ENCODE measurements at regions not wholly inside any gene's neighbourhood (a gene's known extent, or its start where the extent isn't known, plus 50 kb on each side); places are given as distances from the start of the nearest gene placed in this dataset.

- TF ChIP-seq GATA1 (IDR thresholded peaks at IDR 0.05; ENCODE audit: low read depth, low read length): no peak
- no peak for TF ChIP-seq POLR2A (IDR thresholded peaks at IDR 0.05; ENCODE audit: low read length)
- DNase-seq: no peak
These were observed 130.3 kb upstream of the STXBP6 start for GRCh38 chr14:25180221-25180620.

GRCh38 chr14:25178255-25178654 is 128.3 kb upstream of the STXBP6 start:
- no peak for TF ChIP-seq GATA1 (IDR thresholded peaks at IDR 0.05; ENCODE audit: low read depth, low read length)
- no peak for TF ChIP-seq POLR2A (IDR thresholded peaks at IDR 0.05; ENCODE audit: low read length)
- DNase-seq: no peak

GRCh38 chr14:25150934-25151790 is 101.2 kb upstream of the STXBP6 start:
- DNase-seq: peak; percentile 47 to 51
- no peak for TF ChIP-seq GATA1 (IDR thresholded peaks at IDR 0.05; ENCODE audit: low read depth, low read length)

- TF ChIP-seq POLR2A (IDR thresholded peaks at IDR 0.05; ENCODE audit: low read length) (no peak), GATA1 (IDR thresholded peaks at IDR 0.05; ENCODE audit: low read depth, low read length) (no peak)
- DNase-seq: no peak
These were observed 100.5 kb upstream of the STXBP6 start for GRCh38 chr14:25150401-25150800.

GRCh38 chr14:25140411-25140810 is 90.5 kb upstream of the STXBP6 start:
- no peak for DNase-seq

DNA sequence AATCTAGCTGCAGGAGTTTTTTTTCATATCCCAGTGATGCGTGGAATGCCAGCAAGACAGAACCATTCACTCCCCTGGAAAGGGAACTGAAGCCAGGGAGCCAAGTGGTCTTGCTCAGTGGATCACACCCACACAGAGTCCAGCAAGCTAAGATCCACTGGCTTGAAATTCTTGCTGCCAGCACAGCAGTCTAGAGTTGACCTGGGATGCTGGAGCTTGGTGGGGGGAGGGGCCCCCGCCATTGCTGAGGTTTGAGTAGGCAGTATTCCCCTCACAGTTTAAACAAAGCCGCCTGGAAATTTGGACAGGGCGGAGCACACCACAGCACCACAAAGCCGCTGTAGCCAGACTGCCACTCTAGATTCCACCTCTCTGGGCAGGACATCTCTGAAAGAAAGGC is 86.9 kb upstream of the STXBP6 start:
- no peak for TF ChIP-seq POLR2A (IDR thresholded peaks at IDR 0.05; ENCODE audit: low read length)
- TF ChIP-seq GATA1 (IDR thresholded peaks at IDR 0.05; ENCODE audit: low read depth, low read length): no peak
- DNase-seq: no peak

More at GRCh38 chr14:25140411-25140810, 90.5 kb upstream of the STXBP6 start:
- TF ChIP-seq POLR2A (IDR thresholded peaks at IDR 0.05; ENCODE audit: low read length) (no peak), GATA1 (IDR thresholded peaks at IDR 0.05; ENCODE audit: low read depth, low read length) (no peak)

DNA sequence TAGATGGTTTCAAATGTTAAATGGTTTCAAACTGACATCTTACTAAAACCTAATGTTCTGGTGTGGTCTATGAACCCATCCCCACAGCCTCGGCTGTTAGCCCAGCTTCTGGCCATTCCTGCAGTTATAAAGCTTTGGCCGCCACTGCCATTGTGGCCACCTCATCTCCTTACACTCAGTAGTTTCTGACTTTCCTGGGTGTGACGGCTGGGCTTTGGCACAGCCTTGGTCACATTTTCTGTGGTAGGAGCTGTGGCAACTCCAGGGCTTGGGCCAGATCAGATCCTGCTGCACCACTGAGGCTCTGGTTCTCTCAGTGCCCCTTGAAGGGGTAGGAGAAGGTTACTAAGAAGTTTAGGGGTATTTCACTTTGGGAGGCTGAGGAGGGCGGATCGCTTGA is 84.2 kb upstream of the STXBP6 start:
- TF ChIP-seq POLR2A (IDR thresholded peaks at IDR 0.05; ENCODE audit: low read length) (no peak), GATA1 (IDR thresholded peaks at IDR 0.05; ENCODE audit: low read depth, low read length) (no peak)
- no peak for DNase-seq

DNA sequence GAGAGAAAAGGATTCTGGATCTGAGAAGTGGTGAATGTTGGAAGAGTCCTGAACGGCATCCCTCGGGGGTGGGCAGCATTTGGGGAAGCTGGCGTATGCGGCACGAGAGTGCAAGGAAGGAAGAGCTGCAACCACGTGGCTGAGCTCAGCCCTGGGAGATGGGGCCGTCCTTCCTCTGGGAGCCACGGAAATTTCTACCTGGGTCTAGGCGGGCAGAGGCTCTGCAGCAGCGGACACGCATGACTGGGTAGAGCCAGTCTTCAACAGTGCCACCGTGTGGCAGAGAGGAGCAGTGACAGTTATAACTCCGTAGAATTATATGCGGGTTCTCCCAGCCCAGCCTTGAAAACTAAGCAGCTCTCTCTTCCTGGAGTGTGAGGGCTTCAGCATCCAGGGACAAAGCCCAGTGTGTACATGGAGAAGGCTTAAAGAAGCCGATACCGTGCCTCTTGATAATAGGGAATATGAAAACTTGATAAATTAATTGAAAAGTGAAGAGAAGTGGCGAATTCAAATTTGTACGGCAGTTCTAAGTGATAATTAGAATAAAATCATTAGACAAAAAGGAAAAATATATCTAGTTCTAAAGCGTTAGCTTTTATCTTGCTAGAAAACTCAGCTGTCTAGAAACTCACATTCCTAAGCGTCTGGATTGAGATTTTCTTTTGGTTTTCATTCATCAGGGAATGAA is 82.9 kb upstream of the STXBP6 start:
- DNase-seq: peak; percentile 44 to 68
- TF ChIP-seq GATA1 (IDR thresholded peaks at IDR 0.05; ENCODE audit: low read depth, low read length): no peak
- no peak for TF ChIP-seq POLR2A (IDR thresholded peaks at IDR 0.05; ENCODE audit: low read length)

DNA sequence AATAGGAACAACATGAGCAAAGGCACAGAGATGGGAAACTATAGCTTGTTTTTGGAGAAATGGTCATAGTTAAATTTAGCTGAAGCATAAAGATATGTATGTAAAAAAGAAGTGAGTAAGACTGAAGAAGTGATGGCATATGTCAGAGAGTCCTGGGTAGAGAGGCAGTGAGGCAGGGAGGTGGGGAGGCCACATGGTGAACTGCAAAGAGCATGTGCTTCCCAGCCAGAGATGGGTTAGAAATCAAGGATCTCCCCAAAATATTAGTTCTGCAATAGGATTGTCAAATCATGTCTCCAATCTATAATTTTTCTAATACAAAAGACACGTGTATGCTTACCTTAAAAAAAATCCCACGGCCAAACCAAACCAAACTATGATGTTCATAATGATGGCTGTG is 82.1 kb upstream of the STXBP6 start:
- TF ChIP-seq GATA1 (IDR thresholded peaks at IDR 0.05; ENCODE audit: low read depth, low read length): no peak
- TF ChIP-seq POLR2A (IDR thresholded peaks at IDR 0.05; ENCODE audit: low read length): no peak
- DNase-seq: no peak

DNA sequence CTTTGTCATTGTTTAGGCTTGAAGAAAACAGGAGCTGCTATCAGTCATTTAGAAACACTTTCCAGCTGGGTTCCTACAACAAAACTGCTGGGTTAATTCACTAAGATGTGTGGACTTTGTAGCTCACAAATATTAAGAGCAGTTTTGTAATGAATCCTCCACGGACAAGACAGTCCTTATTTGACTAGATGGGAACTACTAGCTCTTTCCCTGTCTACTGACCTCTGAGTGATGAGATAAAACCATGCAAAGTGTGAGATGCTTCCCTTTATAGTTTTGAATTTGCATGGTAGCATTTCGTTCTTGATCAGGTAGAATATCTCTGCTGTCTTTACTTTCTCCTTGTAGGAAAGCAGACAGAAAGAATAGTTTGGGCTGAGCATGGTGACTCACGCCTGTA is 72.9 kb upstream of the STXBP6 start:
- no peak for DNase-seq
- TF ChIP-seq POLR2A (IDR thresholded peaks at IDR 0.05; ENCODE audit: low read length): no peak
- no peak for TF ChIP-seq GATA1 (IDR thresholded peaks at IDR 0.05; ENCODE audit: low read depth, low read length)

GRCh38 chr14:25122211-25122610 is 72.3 kb upstream of the STXBP6 start:
- no peak for TF ChIP-seq POLR2A (IDR thresholded peaks at IDR 0.05; ENCODE audit: low read length)
- no peak for TF ChIP-seq GATA1 (IDR thresholded peaks at IDR 0.05; ENCODE audit: low read depth, low read length)
- no peak for DNase-seq

DNA sequence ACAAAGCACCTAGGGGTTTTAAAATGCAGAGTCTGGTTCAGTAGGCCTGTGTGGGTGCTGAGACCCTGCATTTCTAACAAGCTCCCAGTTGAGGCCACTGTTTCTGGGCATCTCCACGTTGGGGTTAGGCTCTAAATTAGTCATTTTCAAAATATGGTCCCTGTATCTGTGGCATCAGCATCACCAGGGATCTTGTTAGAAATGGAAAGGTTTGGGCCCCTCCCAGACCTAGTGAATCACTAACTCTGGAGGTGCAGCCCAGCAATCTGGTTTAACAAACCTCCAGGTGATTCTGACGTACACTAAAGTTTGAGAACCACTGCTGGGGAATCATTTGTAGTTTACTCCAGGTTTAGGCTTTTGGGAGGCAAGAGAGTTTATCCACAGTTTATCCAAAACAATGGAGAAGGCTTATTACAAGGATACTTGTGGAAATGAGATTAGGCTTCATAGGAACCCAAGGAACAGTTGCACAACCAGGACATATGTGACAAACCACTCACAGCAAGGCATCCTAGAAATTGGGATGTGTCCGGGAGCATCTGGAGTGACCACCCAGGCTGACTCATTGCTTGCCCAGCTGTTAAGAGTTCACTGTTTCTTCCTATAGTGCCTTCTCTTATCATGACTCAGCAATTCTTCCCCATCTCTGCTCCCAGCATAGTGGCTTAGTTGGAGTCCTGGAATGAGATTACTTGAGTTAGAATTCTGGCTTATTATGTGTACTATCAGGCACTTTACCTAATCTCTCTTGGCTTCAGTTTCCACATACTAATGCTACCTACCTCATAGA is 71.6 kb upstream of the STXBP6 start:
- peak in 1 of 2 experiments; percentile 9 for DNase-seq
- TF ChIP-seq POLR2A (IDR thresholded peaks at IDR 0.05; ENCODE audit: low read length) (no peak), GATA1 (IDR thresholded peaks at IDR 0.05; ENCODE audit: low read depth, low read length) (no peak)

GRCh38 chr14:25120261-25120660 is 70.3 kb upstream of the STXBP6 start:
- no peak for DNase-seq
- no peak for TF ChIP-seq POLR2A (IDR thresholded peaks at IDR 0.05; ENCODE audit: low read length)
- no peak for TF ChIP-seq GATA1 (IDR thresholded peaks at IDR 0.05; ENCODE audit: low read depth, low read length)

GRCh38 chr14:25118671-25119070 is 68.7 kb upstream of the STXBP6 start:
- TF ChIP-seq GATA1 (IDR thresholded peaks at IDR 0.05; ENCODE audit: low read depth, low read length) (no peak), POLR2A (IDR thresholded peaks at IDR 0.05; ENCODE audit: low read length) (no peak)
- DNase-seq: no peak
